ENCODE measurements at regions not wholly inside any gene's neighbourhood (a gene's known extent, or its start where the extent isn't known, plus 50 kb on each side); places are given as distances from the start of the nearest gene placed in this dataset.

DNA sequence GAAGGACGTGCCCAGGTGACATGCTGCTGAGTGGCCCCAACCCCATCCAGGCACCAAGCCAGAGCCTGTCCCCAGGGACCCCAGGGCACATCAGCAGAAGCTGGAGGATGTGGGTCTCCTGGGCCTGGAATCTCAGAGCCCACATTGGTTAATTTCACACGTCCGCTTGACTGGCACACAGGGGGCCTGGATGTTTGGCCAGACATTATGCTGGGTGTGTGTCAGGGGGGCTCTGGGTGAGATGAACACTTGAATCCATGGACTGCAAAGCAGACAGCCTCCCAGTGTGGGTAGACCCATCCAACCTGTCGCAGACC lies 79.1 kb upstream of the RET start:
- intact Hi-C loops (cut with micrococcal nuclease) (no loop called here), in situ Hi-C loops (cut with MboI; ENCODE audit: low sequenced_read_pairs) (no loop called here), dilution Hi-C loops (cut with HindIII; ENCODE audit: low sequenced_read_pairs, unreplicated experiment) (no loop called here)
- Histone ChIP-seq H3K4me1 (ENCODE audit: control insufficient read depth, insufficient read depth, low read length) (no peaks in the 10 kb centered on the region), H3K4me2 (ENCODE audit: low read depth, low read length) (no peak overlapping the region), H4K20me1 (ENCODE audit: insufficient read depth, low read length) (no peaks in the 10 kb centered on the region), H2BK5ac (ENCODE audit: low read depth, low read length, poor library complexity, severe bottlenecking) (no peak overlapping the region), H4K91ac (ENCODE audit: insufficient read depth, low read depth, low read length) (no peak overlapping the region), H3K9me3 (ENCODE audit: control insufficient read depth, insufficient read depth, low read length) (no peaks in the 10 kb centered on the region), H3K79me1 (ENCODE audit: low read depth in 1 of 2, low read length in 2 of 2) (no peaks in the 10 kb centered on the region), H2AK5ac (ENCODE audit: low read depth, low read length) (no peak overlapping the region), H3K27me3 (ENCODE audit: control insufficient read depth, insufficient read depth, low read length) (no peaks in the 10 kb centered on the region; the same call in 1 of the 2 replicates), H3K36me3 (ENCODE audit: control insufficient read depth, insufficient read depth, low read length) (no peaks in the 10 kb centered on the region), H3K56ac (ENCODE audit: extremely low read depth, insufficient read depth, low read length) (no peak overlapping the region), H2BK120ac (ENCODE audit: low read depth, low read length) (no peak overlapping the region), H3K18ac (ENCODE audit: low read depth, low read length) (no peak overlapping the region), H2AK9ac (replicated peaks; ENCODE audit: low read depth, low read length, poor library complexity) (no peak overlapping the region), H3K14ac (replicated peaks; ENCODE audit: low read depth, low read length) (no peak overlapping the region), H3K4me3 (ENCODE audit: insufficient read depth, low read depth, low read length) (no peak overlapping the region), H3K27ac (ENCODE audit: insufficient read depth, low read length) (no peak overlapping the region), H3K23ac (ENCODE audit: low read depth, low read length) (no peak overlapping the region), H2BK15ac (ENCODE audit: low read depth, low read length) (no peak overlapping the region), H3K9ac (ENCODE audit: low read depth, low read length) (no peak overlapping the region), H4K8ac (ENCODE audit: low read depth in 2 of 2, low read length in 2 of 2) (no peak overlapping the region), H2BK20ac (ENCODE audit: low read depth, low read length) (no peak overlapping the region), H3K9me1 (ENCODE audit: insufficient read depth, low read length) (no peaks in the 10 kb centered on the region), H3K4ac (ENCODE audit: low read depth, low read length) (no peak overlapping the region), H4K5ac (ENCODE audit: low read depth, low read length) (no peak overlapping the region), H2AFZ (replicated peaks; ENCODE audit: low read length, poor library complexity) (no peak overlapping the region)
- WGBS, 2 experiments (ENCODE audit: extremely low coverage in 2 of 2, insufficient read length in 1 of 2), result 40% methylated on average over 1 of the region's 4 CpGs; no CpG with 5 or more reads in 1 of the 2 experiments
- POLR2A ChIA-PET (ENCODE audit: unreplicated experiment), result no interaction called here
- DNase-seq (no peak), ATAC-seq (ENCODE audit: low read depth) (no peak)
- BruUV-seq (replicated peaks), result no TSS peak
- CTCF ChIA-PET, result no interaction called here
- TF ChIP-seq, protein P1, sequence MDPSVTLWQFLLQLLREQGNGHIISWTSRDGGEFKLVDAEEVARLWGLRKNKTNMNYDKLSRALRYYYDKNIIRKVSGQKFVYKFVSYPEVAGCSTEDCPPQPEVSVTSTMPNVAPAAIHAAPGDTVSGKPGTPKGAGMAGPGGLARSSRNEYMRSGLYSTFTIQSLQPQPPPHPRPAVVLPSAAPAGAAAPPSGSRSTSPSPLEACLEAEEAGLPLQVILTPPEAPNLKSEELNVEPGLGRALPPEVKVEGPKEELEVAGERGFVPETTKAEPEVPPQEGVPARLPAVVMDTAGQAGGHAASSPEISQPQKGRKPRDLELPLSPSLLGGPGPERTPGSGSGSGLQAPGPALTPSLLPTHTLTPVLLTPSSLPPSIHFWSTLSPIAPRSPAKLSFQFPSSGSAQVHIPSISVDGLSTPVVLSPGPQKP (IDR thresholded peaks at IDR 0.05; ENCODE audit: borderline replicate concordance, low read depth, low read length), result no peak
- TF ChIP-seq BHLHE40 (IDR thresholded peaks at IDR 0.05; ENCODE audit: low read depth, low read length), result no peak
- no peak for TF ChIP-seq RFX5 (IDR thresholded peaks at IDR 0.05; ENCODE audit: low read depth, low read length)
- TF ChIP-seq MXI1 (IDR thresholded peaks at IDR 0.05; ENCODE audit: borderline replicate concordance, low read depth, low read length), result no peak
- no peak for TF ChIP-seq POLR2A (IDR thresholded peaks at IDR 0.05; ENCODE audit: low read depth, low read length)
- TF ChIP-seq RCOR1 (IDR thresholded peaks at IDR 0.05; ENCODE audit: insufficient replicate concordance, low read length), result no peak
- TF ChIP-seq MAZ (IDR thresholded peaks at IDR 0.05; ENCODE audit: borderline replicate concordance, low read depth, low read length), result no peak
- TF ChIP-seq NFE2L2 (IDR thresholded peaks at IDR 0.05; ENCODE audit: low read depth, low read length), result no peak
- TF ChIP-seq FOS (IDR thresholded peaks at IDR 0.05; ENCODE audit: low read depth, low read length), result no peak
- no peak for TF ChIP-seq CHD1 (IDR thresholded peaks at IDR 0.05; ENCODE audit: low read depth, low read length)
- no peak for TF ChIP-seq RAD21 (IDR thresholded peaks at IDR 0.05; ENCODE audit: low read length)
- TF ChIP-seq CEBPB (IDR thresholded peaks at IDR 0.05; ENCODE audit: low read depth, low read length), result no peak
- no peak for TF ChIP-seq SMC3 (IDR thresholded peaks at IDR 0.05; ENCODE audit: low read depth, low read length)
- TF ChIP-seq, protein P2, sequence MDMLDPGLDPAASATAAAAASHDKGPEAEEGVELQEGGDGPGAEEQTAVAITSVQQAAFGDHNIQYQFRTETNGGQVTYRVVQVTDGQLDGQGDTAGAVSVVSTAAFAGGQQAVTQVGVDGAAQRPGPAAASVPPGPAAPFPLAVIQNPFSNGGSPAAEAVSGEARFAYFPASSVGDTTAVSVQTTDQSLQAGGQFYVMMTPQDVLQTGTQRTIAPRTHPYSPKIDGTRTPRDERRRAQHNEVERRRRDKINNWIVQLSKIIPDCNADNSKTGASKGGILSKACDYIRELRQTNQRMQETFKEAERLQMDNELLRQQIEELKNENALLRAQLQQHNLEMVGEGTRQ (IDR thresholded peaks at IDR 0.05; ENCODE audit: low read depth, low read length), result no peak
- no peak for TF ChIP-seq MAFK (IDR thresholded peaks at IDR 0.05; ENCODE audit: low read depth, low read length)
- TF ChIP-seq CTCF (conservative IDR thresholded peaks at IDR 0.05; ENCODE audit: low read depth, low read length), result no peak

Data from IMR-90 (cell line).